Hepatocyte (in vitro differentiated cells): ENCODE measurements at regions not wholly inside any gene's neighbourhood (a gene's known extent, or its start where the extent isn't known, plus 50 kb on each side); places are given as distances from the start of the nearest gene placed in this dataset.

Experiments
- CTCF ChIP-seq: fragments of 200-600 bp; sonication (generic); IDR thresholded peaks from 2 replicates; pipeline ENCODE4 v1.5.1; 2016; ENCODE audit warnings: antibody characterized with exemption, mild to moderate bottlenecking; ENCODE audit not compliant: poor library complexity
- EZH2 ChIP-seq: fragments of 200-600 bp; sonication (generic); IDR thresholded peaks from 2 replicates; pipeline ENCODE4 v1.6.1; 2016; ENCODE audit warnings: antibody characterized with exemption, mild to moderate bottlenecking, borderline replicate concordance
- EZH2phosphoT487 ChIP-seq: fragments of 200-600 bp; sonication (generic); IDR thresholded peaks from one replicate; pipeline ENCODE4 v1.6.1; 2018; ENCODE audit warnings: antibody characterized with exemption, mild to moderate bottlenecking, low read depth, moderate library complexity; ENCODE audit not compliant: unreplicated experiment, severe bottlenecking

- no peak for TF ChIP-seq CTCF
- TF ChIP-seq EZH2: no peak
- no peak for TF ChIP-seq EZH2phosphoT487
These were observed 50.5 kb upstream of the PLCL2 start for GRCh38 chr3:16834214-16834613.
